Choroid plexus epithelial cell (primary cell): ENCODE measurements at regions not wholly inside any gene's neighbourhood (a gene's known extent, or its start where the extent isn't known, plus 50 kb on each side); places are given as distances from the start of the nearest gene placed in this dataset.

Source experiments
- DNase-seq: peaks from one replicate; pipeline ENCODE4 v3.0.0-alpha.2; 2010; ENCODE audit warnings: low read depth
- H3K4me3 ChIP-seq: 2 replicates; pipeline ENCODE4 v1.5.1; 2011; ENCODE audit warnings: low read depth, mild to moderate bottlenecking, control low read depth, low read length, moderate library complexity
- CTCF ChIP-seq: conservative IDR thresholded peaks from 2 replicates; pipeline ENCODE4 v1.5.1; 2011; ENCODE audit warnings: low read depth, mild to moderate bottlenecking, control low read depth, inconsistent platforms, low read length, moderate library complexity

- no peak for TF ChIP-seq CTCF
- DNase-seq = no peak
- no peak overlapping the region for H3K4me3 ChIP-seq
Observed at GRCh38 chrX:87788976-87789375, 271.4 kb downstream of the KLHL4 start.

GRCh38 chrX:87798039-87798438 lies 280.4 kb downstream of the KLHL4 start:
- H3K4me3 ChIP-seq = no peak overlapping the region
- no peak for DNase-seq
- TF ChIP-seq CTCF = no peak

GRCh38 chrX:87805829-87806490 lies 288.4 kb downstream of the KLHL4 start:
- TF ChIP-seq CTCF = no peak
- peak; percentile 19 for DNase-seq
- H3K4me3 ChIP-seq = no peak overlapping the region

GRCh38 chrX:87808576-87809243 lies 291.1 kb downstream of the KLHL4 start:
- no peak overlapping the region for H3K4me3 ChIP-seq
- no peak for DNase-seq
- no peak for TF ChIP-seq CTCF

GRCh38 chrX:87813566-87813965 lies 296.0 kb downstream of the KLHL4 start:
- no peak overlapping the region for H3K4me3 ChIP-seq
- TF ChIP-seq CTCF = no peak
- DNase-seq = peak; percentile 2

GRCh38 chrX:87846956-87847355 lies 329.4 kb downstream of the KLHL4 start:
- TF ChIP-seq CTCF = no peak
- no peak overlapping the region for H3K4me3 ChIP-seq
- DNase-seq = no peak
